CD4-positive, alpha-beta T cell treated with Interferon alpha-2 for 1 hour (primary cell): ENCODE measurements at regions not wholly inside any gene's neighbourhood (a gene's known extent, or its start where the extent isn't known, plus 50 kb on each side); places are given as distances from the start of the nearest gene placed in this dataset.

Experiments
- DNase-seq, 2 donors: peaks; one replicate each; pipeline ENCODE4 v3.0.0-alpha.2; 2020 to 2022

DNA sequence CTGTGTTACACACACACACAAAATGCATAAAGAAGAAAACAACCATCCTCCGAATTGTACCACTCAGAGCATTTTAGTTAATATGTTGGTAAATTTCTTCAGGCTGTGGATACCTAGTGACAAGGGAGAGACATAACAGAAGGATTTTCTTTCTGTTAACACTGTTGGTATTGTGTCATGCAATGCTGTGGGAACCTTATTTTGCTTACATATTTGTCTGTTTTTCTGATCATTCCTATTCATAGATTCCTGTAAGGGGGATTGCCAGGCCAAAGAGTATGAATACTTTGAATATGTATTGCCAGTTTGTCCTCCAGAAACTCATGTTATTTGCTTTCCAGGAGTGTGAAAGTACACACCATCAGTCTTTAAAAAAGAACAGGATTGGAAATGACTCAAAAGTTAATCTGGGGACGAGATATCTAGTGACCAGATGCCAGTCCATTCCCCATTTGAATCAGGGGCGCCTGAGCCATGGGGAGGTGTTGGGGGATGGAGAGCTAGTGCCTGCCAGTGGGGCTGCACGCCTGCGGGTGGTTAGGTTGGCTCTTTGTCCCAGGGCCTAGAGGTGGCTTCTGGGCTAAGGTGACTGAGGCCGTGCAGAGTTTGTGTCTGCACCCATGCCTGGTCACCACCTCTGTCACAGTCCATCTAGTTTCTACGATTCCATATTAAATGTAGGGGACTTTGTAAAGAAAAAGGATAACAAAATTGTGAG is 142.0 kb downstream of the PTPN20 start:
- DNase-seq = no peak

DNA sequence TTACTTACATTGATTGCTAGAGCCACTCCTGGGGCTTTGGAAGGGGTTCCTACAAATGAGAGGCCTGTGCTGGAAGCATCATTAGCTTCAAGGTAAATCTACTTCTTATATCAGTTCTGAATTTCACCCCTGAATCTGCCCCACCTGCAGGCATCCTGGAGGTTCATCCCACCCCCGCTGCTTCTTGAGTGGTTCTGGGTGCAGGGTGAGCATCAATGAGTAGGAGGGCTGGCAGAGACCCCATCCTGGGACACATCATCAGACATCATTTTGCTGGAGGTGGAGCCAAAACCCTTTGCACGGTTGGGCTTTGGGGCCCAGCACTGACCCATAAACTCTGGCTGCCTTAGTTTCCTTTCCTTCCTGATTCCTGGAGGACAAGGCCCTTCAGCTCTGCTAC is 143.7 kb downstream of the PTPN20 start:
- DNase-seq = no peak

DNA sequence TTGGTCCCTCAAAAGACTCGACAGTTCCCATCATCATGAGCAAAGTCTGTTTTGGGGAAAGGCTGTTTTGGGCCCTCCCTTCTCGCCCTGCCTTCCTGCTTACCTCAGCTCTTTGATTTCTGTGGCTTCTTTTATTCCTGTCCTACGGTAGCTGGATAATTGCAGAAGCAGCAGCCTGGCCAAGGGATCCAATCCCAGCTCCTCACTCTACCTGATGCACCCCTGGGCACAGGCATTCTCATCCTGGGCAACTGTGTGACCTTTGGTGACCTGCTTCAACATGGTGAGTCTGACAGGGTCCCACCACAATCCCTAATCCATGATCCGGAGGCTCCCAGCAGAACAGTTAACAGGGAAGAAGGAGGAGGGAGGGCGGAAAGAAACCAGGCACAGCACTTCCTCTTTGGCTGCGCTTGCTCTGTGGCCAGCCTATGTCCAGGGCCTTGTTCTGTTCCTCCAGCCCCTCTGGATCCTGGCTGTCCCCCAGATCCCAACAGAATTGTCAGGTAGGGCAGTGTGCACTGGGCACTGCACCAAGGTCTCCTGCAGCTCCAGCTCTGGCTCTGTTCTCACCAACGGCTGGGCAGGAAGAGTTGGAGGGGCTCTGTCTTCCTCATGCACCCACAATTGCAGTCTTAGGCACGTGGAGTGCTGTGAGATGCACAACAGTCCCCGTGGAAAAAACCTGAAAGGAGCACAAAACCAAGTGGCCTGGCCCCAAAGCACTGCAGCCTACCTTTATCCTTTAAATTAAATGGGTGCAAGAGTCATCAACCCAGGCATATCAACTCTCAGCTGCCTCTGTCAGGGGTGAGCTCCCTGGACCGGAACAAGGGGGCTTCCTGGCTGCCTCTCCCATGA is 144.4 kb downstream of the PTPN20 start:
- DNase-seq = no peak

DNA sequence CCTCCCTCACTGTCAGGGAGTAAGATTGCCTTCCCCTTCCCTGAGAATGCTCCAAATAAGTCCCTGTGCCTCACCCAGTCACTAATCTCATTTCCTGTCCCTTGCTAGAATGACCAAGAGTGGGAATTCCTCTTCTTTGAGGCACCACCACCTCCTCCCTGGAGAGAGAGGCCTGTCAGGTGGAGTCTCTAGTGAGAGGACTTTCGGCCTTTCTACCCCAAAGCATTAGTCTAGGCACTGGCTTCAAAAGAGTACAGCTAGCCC is 145.0 kb downstream of the PTPN20 start:
- DNase-seq = no peak

DNA sequence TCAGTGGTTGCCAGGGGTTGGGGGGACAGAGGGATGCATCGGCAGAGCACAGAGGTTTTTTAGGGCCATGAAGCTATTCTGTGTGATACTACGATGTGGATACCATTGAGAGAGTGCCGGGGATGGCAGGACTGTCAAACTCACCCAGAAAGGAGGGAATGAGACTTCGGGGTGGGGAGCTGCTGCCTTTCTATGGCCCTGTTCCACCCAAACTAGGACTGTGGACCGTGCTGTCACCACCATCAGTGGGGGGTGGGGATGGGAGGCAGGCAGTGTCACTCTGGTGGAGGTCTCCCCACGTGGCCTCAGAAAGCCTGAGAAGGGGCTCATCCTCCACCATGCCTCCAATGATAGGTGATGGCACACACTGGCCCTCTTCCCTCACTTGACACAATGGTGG is 146.2 kb downstream of the PTPN20 start:
- DNase-seq = no peak

DNA sequence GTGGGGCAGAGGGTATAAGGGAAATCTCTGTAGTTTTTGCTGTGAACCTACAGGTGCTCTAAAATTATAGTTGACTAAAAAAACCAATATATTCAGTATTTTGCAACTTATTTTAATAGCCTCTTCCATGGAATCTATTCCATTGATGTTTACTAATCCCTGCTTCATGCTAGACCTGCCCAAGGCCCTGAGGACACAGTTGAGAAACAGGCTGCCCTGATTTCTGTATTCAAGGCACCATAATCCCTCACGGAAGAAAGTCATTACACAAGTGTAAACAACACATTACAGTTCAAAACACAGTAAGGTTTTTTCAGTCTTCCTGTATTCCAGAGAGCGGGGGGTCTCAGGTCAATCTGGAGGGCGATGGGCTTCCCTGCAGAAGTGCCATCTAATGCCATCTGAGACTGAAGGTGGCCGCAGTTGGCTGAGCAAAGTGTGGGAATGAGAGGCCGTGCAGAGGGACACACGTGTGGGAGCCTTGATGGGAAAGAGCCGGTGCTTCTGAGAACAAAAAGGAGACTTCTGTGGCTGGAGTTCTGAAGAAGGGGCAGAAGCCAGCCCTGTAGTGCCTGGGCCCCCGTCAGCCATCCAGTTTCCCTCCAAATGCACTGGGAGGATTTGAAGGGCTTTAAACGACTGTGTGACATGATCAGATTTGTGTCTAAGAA is 146.9 kb downstream of the PTPN20 start:
- no peak for DNase-seq

DNA sequence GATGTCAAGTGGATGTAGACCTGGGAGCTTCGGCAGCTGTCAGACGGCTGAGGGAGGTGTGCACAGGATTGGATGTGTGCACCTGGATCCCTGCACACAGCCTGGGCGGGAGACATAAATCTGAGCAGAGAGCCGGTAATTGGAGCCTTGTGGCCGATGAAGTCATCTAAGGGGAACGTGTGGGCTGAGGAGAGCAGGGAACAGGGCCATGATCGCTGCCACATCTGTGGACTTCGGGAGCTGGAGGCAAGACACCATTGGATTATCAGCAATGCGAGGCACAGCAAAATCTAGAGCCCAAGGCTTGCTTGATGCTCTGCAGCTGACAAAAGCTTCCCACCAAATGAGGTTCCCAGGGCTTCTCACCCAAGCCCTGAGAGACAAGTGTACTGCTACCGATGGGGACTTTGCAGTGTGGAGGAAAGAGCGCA is 147.7 kb downstream of the PTPN20 start:
- no peak for DNase-seq

DNA sequence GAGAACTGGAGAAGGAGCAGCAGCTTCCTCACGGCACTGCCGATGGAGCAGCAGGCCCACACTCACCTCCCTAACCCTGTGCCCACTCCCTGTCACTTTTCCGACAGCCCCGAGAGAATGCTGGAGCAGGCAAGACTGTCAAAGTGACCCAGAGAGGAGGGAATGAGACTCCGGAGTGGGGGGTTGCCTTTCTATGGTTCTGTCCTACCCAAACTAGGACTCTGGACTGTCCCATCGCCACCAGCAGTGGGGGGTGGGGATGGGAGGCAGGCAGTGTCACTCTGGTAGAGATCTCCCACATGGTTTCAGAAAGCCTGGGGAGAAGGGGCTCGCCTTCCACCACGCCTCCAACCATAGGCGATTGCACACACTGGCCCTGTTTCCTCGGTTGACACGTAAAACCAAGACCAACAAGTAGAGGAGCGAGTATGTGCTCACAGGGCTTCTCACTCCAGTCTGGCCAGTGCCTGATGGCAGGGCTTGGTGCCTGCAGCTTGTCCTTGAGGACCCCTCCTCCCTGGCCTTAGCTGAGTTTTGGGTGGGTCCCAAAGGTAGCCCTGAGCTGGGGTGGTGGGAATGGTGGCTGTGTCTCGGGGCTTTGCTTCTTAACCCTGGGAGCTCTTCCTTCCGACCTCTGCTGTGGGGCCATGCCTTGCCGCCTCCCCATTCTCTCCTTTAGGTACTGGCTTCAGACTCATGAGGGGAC is 148.5 kb downstream of the PTPN20 start:
- DNase-seq = no peak

DNA sequence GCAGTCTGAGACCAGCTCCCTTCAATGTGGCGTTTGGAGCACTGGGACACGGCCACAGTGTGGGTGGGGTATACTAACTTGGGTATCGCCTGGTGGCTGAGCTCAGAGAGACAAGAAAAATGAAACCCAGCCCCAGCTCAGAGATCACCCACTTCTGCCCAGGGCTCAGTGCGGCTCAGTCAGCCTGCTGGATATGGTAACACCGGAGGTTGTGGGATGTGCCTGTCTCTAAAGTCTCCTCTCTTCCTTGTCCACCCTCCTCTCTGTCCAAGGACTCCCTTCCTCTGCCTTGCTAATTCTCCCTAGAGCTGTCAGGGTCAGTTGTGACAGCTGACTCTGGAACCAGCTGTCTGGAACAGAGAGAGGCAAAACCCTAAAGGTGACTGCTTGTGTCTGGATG is 149.1 kb downstream of the PTPN20 start:
- DNase-seq = no peak

DNA sequence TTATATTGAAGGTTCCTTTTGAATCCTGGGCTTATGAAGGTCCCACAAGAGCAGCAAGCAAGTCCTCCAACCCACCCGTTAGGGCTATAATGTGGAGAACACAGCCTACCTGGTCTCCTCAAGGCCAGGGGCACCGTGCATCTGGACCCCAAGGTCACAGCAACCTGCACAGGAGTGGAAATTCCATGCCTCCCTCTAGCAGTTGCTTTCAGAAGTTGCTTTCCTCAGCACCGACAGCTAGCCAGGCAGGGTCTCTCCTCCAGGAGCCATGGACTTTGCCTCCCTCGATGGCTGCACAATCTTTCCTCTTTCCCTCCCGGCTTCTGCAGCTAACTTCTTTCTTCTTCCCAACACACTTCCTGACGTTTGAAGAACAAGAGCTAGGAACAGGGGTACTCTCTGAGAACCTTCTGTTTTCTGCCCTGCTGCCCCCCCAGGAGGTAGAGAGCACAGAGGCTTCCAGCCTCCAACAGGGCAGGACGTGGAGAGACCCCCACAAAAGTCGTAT is 149.8 kb downstream of the PTPN20 start:
- DNase-seq = no peak

DNA sequence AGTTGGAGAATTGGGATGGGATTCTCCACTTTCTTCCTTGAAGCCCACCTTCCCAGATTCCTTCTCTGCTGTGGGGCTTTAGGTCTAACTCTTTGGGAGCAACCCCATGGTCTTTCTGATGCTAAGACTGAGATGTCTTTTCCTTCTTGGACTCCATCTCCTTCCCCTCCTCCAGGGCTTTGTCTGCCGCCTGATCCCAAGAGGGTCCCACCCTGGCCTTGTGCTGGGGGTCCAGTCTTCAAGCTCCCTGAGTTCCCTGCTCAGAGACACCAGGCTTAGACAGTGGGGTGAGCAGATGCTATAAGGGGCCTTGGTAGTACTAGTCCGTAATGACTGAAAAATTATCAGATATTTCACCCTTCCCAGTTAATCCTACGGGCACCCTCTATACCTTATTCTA is 150.5 kb downstream of the PTPN20 start:
- no peak for DNase-seq

DNA sequence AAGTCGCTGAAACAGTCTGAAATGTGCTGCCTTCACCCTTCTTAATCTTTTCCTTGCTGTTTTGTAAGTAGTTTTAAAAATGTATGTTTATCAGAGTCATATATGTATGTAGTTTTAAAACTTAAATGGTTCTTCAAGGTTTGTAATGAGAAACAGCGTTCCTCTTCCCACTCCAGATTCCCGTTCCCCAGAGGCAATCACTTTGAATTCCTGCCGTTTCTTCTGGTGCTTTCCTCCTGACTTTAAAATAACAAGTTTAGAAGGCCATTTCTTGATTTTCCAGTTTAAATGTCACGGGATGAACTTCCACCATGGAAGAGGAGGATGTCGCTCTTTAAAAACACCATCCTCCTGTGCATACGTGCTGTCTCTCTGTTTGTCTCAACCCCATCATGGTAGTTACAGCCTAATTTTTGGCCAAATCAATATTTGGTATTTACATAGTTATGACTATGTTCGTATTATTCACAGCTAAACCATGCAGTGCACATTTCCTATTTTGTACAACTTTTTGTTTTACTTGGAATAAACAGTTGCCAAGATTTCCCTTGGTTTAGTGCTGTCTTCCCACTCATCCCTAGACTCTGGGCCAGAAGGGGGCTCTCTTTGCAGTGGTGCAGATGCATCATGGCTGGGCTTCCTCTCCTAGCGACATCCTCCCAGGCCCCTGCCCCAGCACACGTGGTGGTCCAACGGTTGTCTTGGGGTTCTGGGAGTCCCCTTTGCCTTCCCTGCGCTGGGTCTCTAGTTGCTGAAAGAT is 151.4 kb downstream of the PTPN20 start:
- DNase-seq = no peak

DNA sequence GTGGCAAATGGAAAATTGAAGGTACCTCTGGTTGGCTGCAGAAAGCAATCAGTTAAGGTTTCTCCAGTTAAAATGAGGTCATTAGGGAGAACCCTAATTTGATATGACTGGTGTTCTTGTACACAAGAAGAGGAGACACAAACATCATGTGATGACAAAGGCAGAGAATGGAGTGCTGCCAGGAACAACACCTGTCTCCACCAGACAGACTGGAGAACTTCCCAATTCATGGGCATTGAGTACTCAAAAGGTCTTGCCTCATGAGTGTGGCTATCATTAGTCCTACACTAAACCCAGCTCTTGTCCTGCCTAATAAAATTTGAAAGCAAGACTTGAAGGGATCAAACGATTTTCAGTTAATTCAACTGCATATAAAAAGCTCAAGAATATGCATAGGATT is 152.6 kb downstream of the PTPN20 start:
- DNase-seq = no peak

DNA sequence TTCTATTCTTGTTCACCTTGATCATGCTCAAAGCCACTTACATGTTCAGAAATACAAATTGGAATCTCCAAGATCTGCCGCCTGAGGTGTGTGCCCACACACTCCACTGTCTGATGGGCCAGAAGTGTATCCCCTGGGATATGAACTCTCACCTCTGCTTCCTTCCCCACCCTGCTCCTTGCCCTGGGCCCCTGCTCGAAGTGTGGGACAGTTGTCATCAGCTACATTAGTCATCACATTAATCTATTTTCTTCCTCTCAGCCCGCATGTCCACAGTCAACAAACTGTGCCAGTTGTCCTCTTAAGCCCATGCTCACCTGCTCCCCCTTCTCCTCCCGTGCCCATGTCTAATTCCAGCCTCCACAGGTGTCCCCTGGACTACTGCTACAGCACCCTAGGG is 154.7 kb downstream of the PTPN20 start:
- no peak for DNase-seq

DNA sequence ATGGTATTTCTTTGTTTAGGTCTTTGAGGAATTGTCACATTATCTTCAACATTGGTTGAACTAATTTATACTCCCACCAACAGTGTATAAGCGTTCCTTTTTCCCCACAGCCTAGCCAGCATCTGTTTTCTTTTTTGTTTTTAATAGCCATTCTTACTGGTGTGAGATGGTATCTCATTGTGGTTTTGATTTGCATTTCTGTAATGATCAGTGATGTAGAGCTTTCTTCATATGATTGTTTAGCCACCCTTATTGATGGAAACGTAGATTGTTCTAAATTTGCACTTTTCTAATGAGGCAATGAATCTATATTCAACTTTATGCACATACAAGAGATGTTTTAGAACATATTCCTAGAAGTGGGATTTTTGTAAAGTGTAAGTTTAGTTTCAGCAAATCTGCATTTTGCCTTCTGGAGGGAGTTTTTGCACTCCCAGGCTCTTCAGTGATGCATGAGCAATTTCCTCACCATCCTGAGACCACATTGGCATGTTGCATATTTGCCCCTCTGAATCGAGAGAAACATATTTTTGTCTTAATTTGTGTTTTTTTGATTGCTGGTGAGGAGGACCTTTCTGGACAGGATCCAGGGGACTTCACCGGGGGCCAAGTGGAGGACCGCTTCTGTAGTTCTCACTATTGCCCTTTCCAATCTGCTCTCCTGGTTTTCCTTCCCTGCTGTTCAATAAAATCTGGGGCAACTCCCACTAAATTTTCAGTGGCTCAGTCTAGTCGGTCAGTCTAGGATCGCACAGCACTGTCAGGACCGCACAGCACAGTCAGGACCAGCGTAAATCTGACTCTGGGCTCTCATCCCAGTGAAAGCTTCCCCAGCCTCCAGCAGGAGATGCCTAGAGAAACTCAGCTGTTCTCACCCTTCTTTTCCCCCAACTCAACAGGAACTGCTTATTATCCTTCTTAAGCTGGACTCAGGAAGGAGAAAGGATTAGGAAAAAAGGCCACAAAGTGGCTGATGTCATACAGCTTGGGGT is 157.0 kb downstream of the PTPN20 start:
- DNase-seq = no peak

DNA sequence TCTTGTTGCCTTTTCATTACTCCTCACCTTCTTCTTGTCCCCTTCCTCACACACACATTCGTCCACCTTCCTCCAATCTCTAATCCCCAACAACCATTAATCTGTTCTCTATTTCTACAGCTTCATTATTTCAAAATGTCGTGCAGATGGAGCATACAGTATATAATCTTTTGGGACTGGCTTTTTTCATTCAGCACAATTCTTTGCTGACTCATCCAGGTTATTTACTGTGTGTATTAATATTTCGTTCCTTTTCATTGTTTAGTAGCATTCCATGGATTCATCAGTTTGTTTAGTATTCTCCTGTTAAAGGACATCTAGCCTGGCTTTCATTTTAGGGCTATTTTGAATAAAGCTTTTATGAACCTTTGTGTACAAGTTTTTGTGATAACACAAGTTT is 159.3 kb downstream of the PTPN20 start:
- no peak for DNase-seq

DNA sequence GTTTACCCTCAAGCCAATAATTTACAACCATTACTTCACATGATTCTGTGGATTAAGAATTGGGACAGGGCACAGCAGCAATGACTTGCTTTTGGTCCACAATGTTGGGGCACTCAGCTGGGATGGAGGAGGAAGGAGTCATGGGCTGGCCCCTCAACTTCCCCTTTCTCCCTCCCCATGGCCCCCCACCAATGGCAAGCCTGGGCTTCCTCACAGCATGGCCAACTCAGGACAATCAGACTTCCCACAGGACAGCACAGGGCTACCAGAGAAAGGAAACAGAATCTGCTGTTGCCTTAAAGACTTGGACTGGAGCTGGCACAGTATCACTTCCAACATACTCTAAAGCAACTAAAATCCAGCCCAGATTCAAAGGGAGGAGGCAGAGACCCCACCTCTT is 160.7 kb downstream of the PTPN20 start:
- DNase-seq = no peak

DNA sequence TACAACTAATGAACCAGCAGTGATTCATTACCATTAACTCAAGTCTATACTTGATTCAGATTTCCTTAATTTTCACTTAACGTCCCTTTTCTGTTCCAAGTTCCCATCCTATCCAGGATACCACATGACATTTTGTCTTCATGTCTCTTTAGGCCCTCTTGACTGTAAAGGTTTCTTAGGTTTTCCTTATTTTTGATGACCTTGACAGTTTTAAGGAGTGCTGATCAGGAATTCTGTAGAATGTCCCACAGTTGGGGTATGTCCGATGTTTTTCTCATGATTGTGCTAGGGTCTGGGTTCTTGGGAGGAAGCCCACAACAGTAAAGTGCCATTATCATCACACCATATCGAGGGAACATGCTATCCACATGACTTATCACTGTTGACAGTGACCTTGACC is 162.7 kb downstream of the PTPN20 start:
- no peak for DNase-seq

DNA sequence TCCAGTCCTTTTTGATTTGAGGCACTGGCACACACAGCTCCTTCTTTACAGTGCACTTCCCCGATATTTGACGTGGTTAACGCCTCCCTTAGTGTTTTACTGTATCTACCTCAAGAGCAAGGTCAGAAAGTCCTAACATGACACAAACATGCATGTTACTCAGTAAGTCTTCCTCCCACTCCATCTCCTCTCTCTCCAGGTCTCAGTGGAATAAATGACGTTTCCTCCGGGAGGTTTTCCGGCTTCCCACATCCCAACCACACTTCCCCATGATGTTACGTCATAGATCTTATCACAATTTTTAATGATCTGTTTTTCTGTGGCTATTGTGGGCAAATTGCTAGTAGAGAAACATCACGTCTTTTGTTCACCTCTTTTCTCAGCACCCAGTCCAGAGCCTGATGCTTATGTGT is 165.7 kb downstream of the PTPN20 start:
- DNase-seq = no peak

DNA sequence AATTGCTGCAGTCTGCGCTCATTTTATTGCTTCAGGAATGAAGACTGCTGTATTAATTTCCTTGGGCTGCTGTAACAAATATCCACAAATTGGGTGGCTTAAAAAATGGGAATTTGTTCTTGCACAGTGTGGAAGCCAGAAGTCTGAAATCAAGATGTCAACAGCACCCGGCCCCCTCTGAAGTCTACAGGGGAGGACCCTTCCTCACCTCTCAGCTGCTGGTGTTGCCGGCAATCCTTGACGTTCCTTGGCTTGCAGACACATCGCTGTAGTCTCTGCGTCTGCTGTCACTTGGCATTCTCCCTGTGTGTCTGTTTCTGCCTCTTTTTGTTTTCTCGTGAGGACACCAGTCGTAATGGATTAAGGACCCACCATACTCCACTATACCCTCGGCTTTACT is 166.2 kb downstream of the PTPN20 start:
- no peak for DNase-seq

DNA sequence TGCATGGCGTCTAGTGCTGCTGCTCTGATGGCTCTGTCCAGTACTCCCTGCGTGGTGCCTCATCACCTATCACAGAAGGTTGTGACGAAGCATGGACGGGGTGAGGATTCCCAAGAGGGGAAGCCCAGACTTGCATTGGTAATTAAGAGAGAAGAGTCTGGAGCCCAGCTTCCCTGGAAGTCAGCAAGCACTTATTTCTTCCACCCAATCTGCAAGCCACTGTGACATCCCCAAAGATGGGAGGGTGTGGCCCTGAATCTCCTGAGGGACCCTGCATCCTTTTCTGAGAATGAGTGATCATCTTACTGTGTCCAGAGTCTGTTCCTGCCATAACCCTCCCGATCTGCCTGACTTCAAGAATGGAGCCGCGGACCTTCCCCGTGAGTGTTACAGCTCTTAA is 166.7 kb downstream of the PTPN20 start:
- no peak for DNase-seq
